ENCODE measurements at regions not wholly inside any gene's neighbourhood (a gene's known extent, or its start where the extent isn't known, plus 50 kb on each side); places are given as distances from the start of the nearest gene placed in this dataset.

DNA sequence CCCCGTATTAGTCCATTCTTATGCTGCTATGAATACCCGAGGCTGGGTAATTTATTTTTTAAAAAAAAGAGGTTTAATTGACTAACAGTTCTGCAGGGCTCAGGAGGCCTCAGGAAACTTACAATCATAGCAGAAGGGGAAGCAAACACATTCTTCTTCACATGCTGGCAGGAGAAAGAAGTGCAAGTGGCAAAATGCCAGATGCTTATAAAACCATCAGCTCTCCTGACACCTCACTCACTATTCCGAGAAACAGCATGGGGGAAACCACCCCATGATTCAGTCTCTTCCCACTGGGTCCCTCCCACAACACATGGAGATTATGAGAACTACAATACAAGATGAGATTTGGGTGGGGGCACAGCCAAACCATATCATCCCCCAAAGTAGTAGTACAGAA, 2148.5 kb upstream of the PIK3C3 start:
- no peak for TF ChIP-seq YY1 (IDR thresholded peaks at IDR 0.05; ENCODE audit: insufficient read depth, insufficient read length)
- TF ChIP-seq ZNF274 (IDR thresholded peaks at IDR 0.05; ENCODE audit: low read depth, low read length) = no peak
- TF ChIP-seq SUZ12 (IDR thresholded peaks at IDR 0.05; ENCODE audit: extremely low read depth, insufficient read depth, insufficient read length) = no peak

Data from NT2/D1 (cell line).